MG63 (cell line): ENCODE measurements at regions not wholly inside any gene's neighbourhood (a gene's known extent, or its start where the extent isn't known, plus 50 kb on each side); places are given as distances from the start of the nearest gene placed in this dataset.

Experiments used
- DNase-seq: peaks from one replicate; pipeline ENCODE4 v3.0.0-alpha.2; 2020
- H3K27me3 ChIP-seq: fragments of 250-450 bp; sonication (Bioruptor Pico); 2 replicates; pipeline ENCODE4 v1.5.1; 2020; ENCODE audit warnings: mild to moderate bottlenecking, moderate library complexity
- H3K36me3 ChIP-seq: fragments of 250-450 bp; sonication (Bioruptor Pico); 2 replicates; pipeline ENCODE4 v1.5.1; 2020; ENCODE audit warnings: mild to moderate bottlenecking, moderate library complexity
- H3K4me3 ChIP-seq: fragments of 250-450 bp; sonication (Bioruptor Pico); 2 replicates; pipeline ENCODE4 v1.5.1; 2020; ENCODE audit warnings: mild to moderate bottlenecking, moderate library complexity
- H3K9me3 ChIP-seq: fragments of 250-450 bp; sonication (Bioruptor Pico); 2 replicates; pipeline ENCODE4 v1.5.1; 2020; ENCODE audit warnings: mild to moderate bottlenecking, moderate library complexity

- Histone ChIP-seq H3K27me3 (no peaks in the 10 kb centered on the region), H3K36me3 (no peaks in the 10 kb centered on the region), H3K9me3 (peaks cover 15% of the 10 kb centered on the region), H3K4me3 (no peak overlapping the region)
- peak; percentile 92 for DNase-seq
Observed at GRCh38 chr11:106399076-106399511, 321.6 kb downstream of the AASDHPPT start.

- Histone ChIP-seq H3K9me3 (peaks cover 15% of the 10 kb centered on the region), H3K27me3 (no peaks in the 10 kb centered on the region), H3K36me3 (no peaks in the 10 kb centered on the region), H3K4me3 (no peak overlapping the region)
- no peak for DNase-seq
Observed at GRCh38 chr11:106399624-106400023, 322.2 kb downstream of the AASDHPPT start.

GRCh38 chr11:106400949-106401570 is 323.6 kb downstream of the AASDHPPT start:
- DNase-seq: no peak
- no peaks in the 10 kb centered on the region for H3K36me3 ChIP-seq
- H3K4me3 ChIP-seq: no peak overlapping the region
- peaks cover 8% of the 10 kb centered on the region for H3K9me3 ChIP-seq
- no peaks in the 10 kb centered on the region for H3K27me3 ChIP-seq

GRCh38 chr11:106403751-106404150 is 326.3 kb downstream of the AASDHPPT start:
- no peak overlapping the region for H3K4me3 ChIP-seq
- H3K9me3 ChIP-seq: no peaks in the 10 kb centered on the region
- H3K36me3 ChIP-seq: no peaks in the 10 kb centered on the region
- no peak for DNase-seq
- no peaks in the 10 kb centered on the region for H3K27me3 ChIP-seq

- no peak for DNase-seq
- no peaks in the 10 kb centered on the region for H3K27me3 ChIP-seq
- no peaks in the 10 kb centered on the region for H3K9me3 ChIP-seq
- H3K36me3 ChIP-seq: no peaks in the 10 kb centered on the region
- no peak overlapping the region for H3K4me3 ChIP-seq
Observed at GRCh38 chr11:106409222-106409621, 331.8 kb downstream of the AASDHPPT start.

- Histone ChIP-seq H3K36me3 (no peaks in the 10 kb centered on the region), H3K9me3 (no peaks in the 10 kb centered on the region), H3K4me3 (no peak overlapping the region), H3K27me3 (no peaks in the 10 kb centered on the region)
- DNase-seq: no peak
Observed at GRCh38 chr11:106409671-106410070, 332.2 kb downstream of the AASDHPPT start.

GRCh38 chr11:106410902-106411301 is 333.4 kb downstream of the AASDHPPT start:
- Histone ChIP-seq H3K36me3 (no peaks in the 10 kb centered on the region), H3K4me3 (no peak overlapping the region), H3K9me3 (no peaks in the 10 kb centered on the region), H3K27me3 (no peaks in the 10 kb centered on the region)
- DNase-seq: no peak

- H3K4me3 ChIP-seq: no peak overlapping the region
- no peaks in the 10 kb centered on the region for H3K9me3 ChIP-seq
- DNase-seq: no peak
Observed at GRCh38 chr11:106413222-106413621, 335.8 kb downstream of the AASDHPPT start.

GRCh38 chr11:106415510-106415909 is 338.0 kb downstream of the AASDHPPT start:
- Histone ChIP-seq H3K4me3 (no peak overlapping the region), H3K27me3 (no peaks in the 10 kb centered on the region), H3K36me3 (no peaks in the 10 kb centered on the region), H3K9me3 (no peaks in the 10 kb centered on the region)
- no peak for DNase-seq

More at GRCh38 chr11:106413222-106413621, 335.8 kb downstream of the AASDHPPT start:
- H3K27me3 ChIP-seq: no peaks in the 10 kb centered on the region
- no peaks in the 10 kb centered on the region for H3K36me3 ChIP-seq

GRCh38 chr11:106418791-106419190 is 341.3 kb downstream of the AASDHPPT start:
- Histone ChIP-seq H3K9me3 (no peaks in the 10 kb centered on the region), H3K36me3 (no peaks in the 10 kb centered on the region), H3K27me3 (no peaks in the 10 kb centered on the region), H3K4me3 (no peak overlapping the region)
- no peak for DNase-seq

- H3K9me3 ChIP-seq: no peaks in the 10 kb centered on the region
- no peak for DNase-seq
- H3K27me3 ChIP-seq: no peaks in the 10 kb centered on the region
- no peaks in the 10 kb centered on the region for H3K36me3 ChIP-seq
- no peak overlapping the region for H3K4me3 ChIP-seq
Observed at GRCh38 chr11:106420048-106420665, 342.7 kb downstream of the AASDHPPT start.

- no peaks in the 10 kb centered on the region for H3K36me3 ChIP-seq
- H3K4me3 ChIP-seq: no peak overlapping the region
- no peak for DNase-seq
- no peaks in the 10 kb centered on the region for H3K9me3 ChIP-seq
- H3K27me3 ChIP-seq: no peaks in the 10 kb centered on the region
Observed at GRCh38 chr11:106420686-106421085, 343.2 kb downstream of the AASDHPPT start.

- no peak overlapping the region for H3K4me3 ChIP-seq
- no peaks in the 10 kb centered on the region for H3K27me3 ChIP-seq
- no peak for DNase-seq
- no peaks in the 10 kb centered on the region for H3K9me3 ChIP-seq
- H3K36me3 ChIP-seq: no peaks in the 10 kb centered on the region
Observed at GRCh38 chr11:106421676-106422292, 344.3 kb downstream of the AASDHPPT start.

- no peak overlapping the region for H3K4me3 ChIP-seq
- DNase-seq: no peak
Observed at GRCh38 chr11:106422583-106422982, 345.1 kb downstream of the AASDHPPT start.

GRCh38 chr11:106424111-106424510 is 346.6 kb downstream of the AASDHPPT start:
- peak; percentile 5 for DNase-seq
- Histone ChIP-seq H3K36me3 (no peaks in the 10 kb centered on the region), H3K4me3 (no peak overlapping the region), H3K27me3 (no peaks in the 10 kb centered on the region), H3K9me3 (no peaks in the 10 kb centered on the region)

More at GRCh38 chr11:106422583-106422982, 345.1 kb downstream of the AASDHPPT start:
- Histone ChIP-seq H3K36me3 (no peaks in the 10 kb centered on the region), H3K27me3 (no peaks in the 10 kb centered on the region), H3K9me3 (no peaks in the 10 kb centered on the region)

GRCh38 chr11:106425819-106426218 is 348.4 kb downstream of the AASDHPPT start:
- no peaks in the 10 kb centered on the region for H3K36me3 ChIP-seq
- H3K4me3 ChIP-seq: no peak overlapping the region
- no peak for DNase-seq
- no peaks in the 10 kb centered on the region for H3K9me3 ChIP-seq
- no peaks in the 10 kb centered on the region for H3K27me3 ChIP-seq

- DNase-seq: no peak
- no peak overlapping the region for H3K4me3 ChIP-seq
- no peaks in the 10 kb centered on the region for H3K36me3 ChIP-seq
- H3K9me3 ChIP-seq: no peaks in the 10 kb centered on the region
- H3K27me3 ChIP-seq: no peaks in the 10 kb centered on the region
Observed at GRCh38 chr11:106426696-106427095, 349.2 kb downstream of the AASDHPPT start.

- H3K36me3 ChIP-seq: no peaks in the 10 kb centered on the region
- no peaks in the 10 kb centered on the region for H3K9me3 ChIP-seq
- no peaks in the 10 kb centered on the region for H3K27me3 ChIP-seq
- H3K4me3 ChIP-seq: no peak overlapping the region
- DNase-seq: no peak
Observed at GRCh38 chr11:106427736-106428135, 350.3 kb downstream of the AASDHPPT start.
